ENCODE measurements at regions not wholly inside any gene's neighbourhood (a gene's known extent, or its start where the extent isn't known, plus 50 kb on each side); places are given as distances from the start of the nearest gene placed in this dataset.

DNA sequence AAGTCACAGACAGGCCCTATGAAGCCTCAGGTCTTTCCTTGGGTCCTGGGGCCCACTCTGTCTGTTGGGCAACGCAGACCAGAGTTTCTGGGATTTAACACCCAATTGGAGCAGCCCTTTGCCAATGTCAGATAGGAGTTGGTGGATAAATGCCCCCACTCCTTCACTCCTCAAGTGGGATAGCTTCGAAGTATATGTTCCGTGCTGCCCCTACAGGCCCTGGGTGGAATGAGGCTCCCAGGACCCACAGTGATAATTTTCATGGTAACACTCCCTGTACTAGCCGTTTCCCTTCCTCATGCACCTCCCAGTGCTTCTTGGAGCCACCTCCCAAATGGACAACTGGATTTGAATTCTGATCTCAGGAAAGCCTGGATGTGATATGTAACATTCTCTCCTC, 145.4 kb downstream of the FOXA2 start:
- Histone ChIP-seq H3K4me1 (ENCODE audit: control insufficient read depth, insufficient read depth, low read length) (no peaks in the 10 kb centered on the region), H3K9me3 (ENCODE audit: control insufficient read depth, low read length) (no peaks in the 10 kb centered on the region), H3K27ac (ENCODE audit: insufficient read depth, low read depth, low read length, poor library complexity, severe bottlenecking) (no peak overlapping the region), H3K4me3 (ENCODE audit: insufficient read depth, low read depth, low read length) (no peak overlapping the region), H3K36me3 (ENCODE audit: control insufficient read depth, insufficient read depth, low read length) (no peaks in the 10 kb centered on the region), H3K27me3 (ENCODE audit: control insufficient read depth, insufficient read depth, low read length, poor library complexity, severe bottlenecking) (peaks cover 65% of the 10 kb centered on the region)
- WGBS, 2 experiments = 77 to 82% methylated on average over 4 of the region's 4 CpGs

DNA sequence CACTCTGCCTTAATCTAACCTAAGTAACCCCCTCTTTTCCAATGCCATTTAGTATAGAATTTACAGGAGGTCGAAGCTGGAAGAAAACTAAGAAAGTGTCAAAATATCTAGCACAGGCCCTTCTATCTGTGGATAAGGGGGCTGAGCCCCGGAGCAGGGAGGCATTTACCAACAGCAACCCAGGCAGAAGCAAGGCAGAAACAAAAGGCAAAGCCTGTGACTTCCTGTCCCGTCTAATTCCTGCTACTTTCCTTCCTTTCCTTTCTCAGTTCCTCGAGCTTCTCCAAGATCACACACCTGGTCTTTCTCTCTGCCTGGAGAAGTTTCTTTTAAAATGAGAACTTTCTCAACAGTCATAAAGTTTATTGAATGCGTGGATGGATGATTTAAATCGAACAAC, 146.0 kb downstream of the FOXA2 start:
- no peaks in the 10 kb centered on the region for H3K4me1 ChIP-seq (ENCODE audit: control insufficient read depth, insufficient read depth, low read length)
- H3K27me3 ChIP-seq (ENCODE audit: control insufficient read depth, insufficient read depth, low read length, poor library complexity, severe bottlenecking) = peaks cover 71% of the 10 kb centered on the region
- no peaks in the 10 kb centered on the region for H3K9me3 ChIP-seq (ENCODE audit: control insufficient read depth, low read length)
- 46 to 66% methylated on average over 4 to 5 of the region's 6 CpGs for WGBS, 2 experiments
- no peak overlapping the region for H3K27ac ChIP-seq (ENCODE audit: insufficient read depth, low read depth, low read length, poor library complexity, severe bottlenecking)
- no peak overlapping the region for H3K4me3 ChIP-seq (ENCODE audit: insufficient read depth, low read depth, low read length)
- no peaks in the 10 kb centered on the region for H3K36me3 ChIP-seq (ENCODE audit: control insufficient read depth, insufficient read depth, low read length)

GRCh38 chr20:22437354-22437753, 147.0 kb downstream of the FOXA2 start:
- H3K4me3 ChIP-seq (ENCODE audit: insufficient read depth, low read depth, low read length) = no peak overlapping the region
- no peaks in the 10 kb centered on the region for H3K9me3 ChIP-seq (ENCODE audit: control insufficient read depth, low read length)
- no peaks in the 10 kb centered on the region for H3K4me1 ChIP-seq (ENCODE audit: control insufficient read depth, insufficient read depth, low read length)
- 100% methylated on average over 1 of the region's 1 CpG; no CpG with 5 or more reads in 1 of the 2 experiments for WGBS, 2 experiments
- H3K27me3 ChIP-seq (ENCODE audit: control insufficient read depth, insufficient read depth, low read length, poor library complexity, severe bottlenecking) = peaks cover 81% of the 10 kb centered on the region
- no peak overlapping the region for H3K27ac ChIP-seq (ENCODE audit: insufficient read depth, low read depth, low read length, poor library complexity, severe bottlenecking)
- no peaks in the 10 kb centered on the region for H3K36me3 ChIP-seq (ENCODE audit: control insufficient read depth, insufficient read depth, low read length)

- WGBS, 2 experiments = 86 to 87% methylated on average over 2 of the region's 2 CpGs
- H3K4me3 ChIP-seq (ENCODE audit: insufficient read depth, low read depth, low read length) = no peak overlapping the region
- peaks cover 99% of the 10 kb centered on the region for H3K27me3 ChIP-seq (ENCODE audit: control insufficient read depth, insufficient read depth, low read length, poor library complexity, severe bottlenecking)
- H3K27ac ChIP-seq (ENCODE audit: insufficient read depth, low read depth, low read length, poor library complexity, severe bottlenecking) = no peak overlapping the region
- H3K9me3 ChIP-seq (ENCODE audit: control insufficient read depth, low read length) = no peaks in the 10 kb centered on the region
- H3K36me3 ChIP-seq (ENCODE audit: control insufficient read depth, insufficient read depth, low read length) = no peaks in the 10 kb centered on the region
- peaks cover 25% of the 10 kb centered on the region for H3K4me1 ChIP-seq (ENCODE audit: control insufficient read depth, insufficient read depth, low read length)
Measured at GRCh38 chr20:22431419-22431818, 153.0 kb downstream of the FOXA2 start.

DNA sequence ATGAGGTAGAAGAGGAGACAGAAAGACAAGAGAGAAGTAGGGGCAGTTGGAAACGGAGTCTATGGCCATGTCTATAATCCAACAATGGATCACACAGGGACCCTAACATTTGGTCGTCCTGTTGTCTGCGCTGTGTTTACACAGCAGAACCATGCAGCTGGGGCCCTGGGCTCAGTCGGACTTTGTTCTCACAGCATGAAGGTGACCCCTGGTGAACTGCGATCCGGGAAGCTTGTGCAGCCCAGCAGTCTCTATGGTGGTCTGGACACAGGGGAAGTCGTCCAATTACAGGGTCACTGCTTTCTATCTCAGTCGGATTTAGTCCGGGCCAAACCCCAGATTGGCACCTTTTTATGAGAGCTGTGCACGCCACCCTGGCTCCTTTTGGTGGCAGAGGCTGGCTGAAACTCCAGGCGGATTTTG, 153.6 kb downstream of the FOXA2 start:
- peaks cover 99% of the 10 kb centered on the region for H3K27me3 ChIP-seq (ENCODE audit: control insufficient read depth, insufficient read depth, low read length, poor library complexity, severe bottlenecking)
- H3K36me3 ChIP-seq (ENCODE audit: control insufficient read depth, insufficient read depth, low read length) = no peaks in the 10 kb centered on the region
- no peak overlapping the region for H3K27ac ChIP-seq (ENCODE audit: insufficient read depth, low read depth, low read length, poor library complexity, severe bottlenecking)
- no peaks in the 10 kb centered on the region for H3K9me3 ChIP-seq (ENCODE audit: control insufficient read depth, low read length)
- peaks cover 25% of the 10 kb centered on the region for H3K4me1 ChIP-seq (ENCODE audit: control insufficient read depth, insufficient read depth, low read length)
- no peak overlapping the region for H3K4me3 ChIP-seq (ENCODE audit: insufficient read depth, low read depth, low read length)
- 29 to 33% methylated on average over 11 of the region's 11 CpGs for whole genome bisulfite sequencing, 2 experiments

DNA sequence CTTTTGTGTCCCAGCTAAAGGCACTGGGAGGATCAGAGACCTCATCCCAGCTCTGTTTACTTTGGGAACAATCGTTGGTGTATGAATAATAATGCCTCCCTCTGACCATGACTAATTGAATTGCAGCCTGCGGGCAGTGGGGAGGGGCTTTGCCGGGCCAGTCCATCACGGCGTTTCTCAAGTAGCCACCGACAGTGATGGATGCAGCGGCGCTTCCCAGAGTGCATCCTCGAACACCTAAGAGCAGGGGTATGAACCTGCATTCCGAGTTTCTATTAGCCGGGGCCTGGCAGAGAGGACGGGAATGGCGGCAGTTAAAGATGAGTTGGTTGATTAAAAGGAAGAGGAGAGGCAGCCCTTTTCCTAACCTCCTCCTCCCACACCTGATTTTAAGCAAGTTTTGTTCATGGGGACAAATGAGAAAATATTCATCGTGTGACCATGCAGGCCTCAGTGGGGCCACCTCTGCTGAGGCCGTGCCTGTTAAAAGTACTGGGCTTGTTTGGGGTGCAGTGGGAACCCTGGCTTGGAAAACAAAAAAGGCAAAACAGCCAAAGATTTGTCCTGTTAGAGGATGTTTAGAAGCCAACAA, 154.1 kb downstream of the FOXA2 start:
- no peak overlapping the region for H3K4me3 ChIP-seq (ENCODE audit: insufficient read depth, low read depth, low read length)

DNA sequence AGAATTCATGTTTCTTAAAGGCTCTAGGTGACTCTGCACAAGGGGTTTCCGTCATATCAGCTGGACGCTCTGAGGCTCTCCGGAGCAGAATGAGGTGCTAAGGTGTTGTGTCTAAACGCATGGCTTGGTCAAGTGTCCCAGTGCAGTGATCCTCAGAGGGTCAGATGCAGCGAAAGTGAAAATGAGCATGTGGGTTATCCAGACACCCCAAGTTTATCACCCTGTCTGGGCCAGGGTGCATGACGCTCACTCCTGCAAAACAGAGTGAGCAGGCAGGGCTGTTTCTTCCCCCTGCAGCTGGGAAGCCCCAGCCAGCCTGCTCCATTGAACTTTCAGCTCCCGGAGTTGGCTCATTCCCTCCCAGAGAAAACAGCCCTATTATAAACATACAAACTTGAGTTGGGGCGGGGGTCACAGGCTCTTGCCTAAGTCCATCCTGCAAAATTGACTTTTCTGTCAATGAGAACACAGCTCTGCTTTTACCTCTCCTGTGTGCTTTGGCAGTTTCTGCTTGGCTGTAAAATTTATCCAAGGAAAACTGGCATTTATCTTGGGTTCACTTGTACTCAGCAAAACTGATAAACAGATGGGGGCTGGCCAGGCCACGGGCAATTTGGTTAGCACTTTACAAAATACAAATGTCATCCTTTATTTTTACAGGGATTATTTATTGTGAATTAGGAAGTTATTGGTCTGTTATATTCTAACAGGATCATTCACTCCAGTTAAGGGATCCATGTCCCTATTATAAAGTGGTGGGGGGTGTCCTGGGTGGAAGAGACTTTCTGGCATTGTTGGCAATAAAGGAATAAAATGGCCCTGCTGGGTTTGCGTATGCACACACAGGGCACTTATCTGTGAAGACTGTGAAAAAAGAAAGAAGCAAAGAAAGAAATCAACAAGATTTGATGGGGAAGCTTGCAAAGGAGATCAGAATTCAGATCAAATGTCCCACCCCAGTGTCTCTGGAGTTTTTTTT, 154.9 kb downstream of the FOXA2 start:
- 56 to 62% methylated on average over 9 to 10 of the region's 10 CpGs for WGBS, 2 experiments
- H3K27ac ChIP-seq (ENCODE audit: insufficient read depth, low read depth, low read length, poor library complexity, severe bottlenecking) = no peak overlapping the region
- H3K9me3 ChIP-seq (ENCODE audit: control insufficient read depth, low read length) = no peaks in the 10 kb centered on the region
- H3K4me3 ChIP-seq (ENCODE audit: insufficient read depth, low read depth, low read length) = no peak overlapping the region
- H3K27me3 ChIP-seq (ENCODE audit: control insufficient read depth, insufficient read depth, low read length, poor library complexity, severe bottlenecking) = peaks cover 99% of the 10 kb centered on the region
- H3K4me1 ChIP-seq (ENCODE audit: control insufficient read depth, insufficient read depth, low read length) = peaks cover 25% of the 10 kb centered on the region
- no peaks in the 10 kb centered on the region for H3K36me3 ChIP-seq (ENCODE audit: control insufficient read depth, insufficient read depth, low read length)

More for the DNA sequence above, 154.1 kb downstream of the FOXA2 start:
- peaks cover 25% of the 10 kb centered on the region for H3K4me1 ChIP-seq (ENCODE audit: control insufficient read depth, insufficient read depth, low read length)
- H3K9me3 ChIP-seq (ENCODE audit: control insufficient read depth, low read length) = no peaks in the 10 kb centered on the region
- peaks cover 99% of the 10 kb centered on the region for H3K27me3 ChIP-seq (ENCODE audit: control insufficient read depth, insufficient read depth, low read length, poor library complexity, severe bottlenecking)
- 3 to 4% methylated on average over 15 of the region's 15 CpGs for WGBS, 2 experiments
- no peaks in the 10 kb centered on the region for H3K36me3 ChIP-seq (ENCODE audit: control insufficient read depth, insufficient read depth, low read length)
- no peak overlapping the region for H3K27ac ChIP-seq (ENCODE audit: insufficient read depth, low read depth, low read length, poor library complexity, severe bottlenecking)

DNA sequence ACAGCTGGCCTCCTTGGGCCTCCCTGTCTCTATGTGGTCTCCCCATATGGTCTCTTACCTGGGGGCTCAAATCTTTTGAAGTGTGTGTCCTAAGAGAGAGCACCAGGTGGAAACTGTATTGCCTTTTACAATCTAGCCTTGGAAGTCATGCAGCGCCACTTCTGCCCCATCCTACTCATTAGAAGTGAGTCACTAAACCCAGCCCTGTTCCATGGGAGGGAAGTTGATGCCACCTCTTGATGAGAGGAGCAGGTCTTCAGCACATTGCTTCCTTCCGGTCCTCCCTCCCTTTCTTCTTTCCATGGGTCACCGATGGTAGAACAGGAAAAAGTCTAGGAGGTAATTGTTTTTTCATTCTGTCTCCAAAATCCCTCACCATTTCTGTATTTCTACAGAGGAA, 156.3 kb downstream of the FOXA2 start:
- H3K4me3 ChIP-seq (ENCODE audit: insufficient read depth, low read depth, low read length) = no peak overlapping the region
- 88 to 93% methylated on average over 1 to 3 of the region's 3 CpGs for WGBS, 2 experiments
- no peaks in the 10 kb centered on the region for H3K36me3 ChIP-seq (ENCODE audit: control insufficient read depth, insufficient read depth, low read length)

GRCh38 chr20:22426772-22427171, 157.6 kb downstream of the FOXA2 start:
- Histone ChIP-seq H3K36me3 (ENCODE audit: control insufficient read depth, insufficient read depth, low read length) (no peaks in the 10 kb centered on the region), H3K9me3 (ENCODE audit: control insufficient read depth, low read length) (no peaks in the 10 kb centered on the region), H3K27me3 (ENCODE audit: control insufficient read depth, insufficient read depth, low read length, poor library complexity, severe bottlenecking) (peaks cover 97% of the 10 kb centered on the region), H3K4me1 (ENCODE audit: control insufficient read depth, insufficient read depth, low read length) (peaks cover 25% of the 10 kb centered on the region), H3K27ac (ENCODE audit: insufficient read depth, low read depth, low read length, poor library complexity, severe bottlenecking) (no peak overlapping the region), H3K4me3 (ENCODE audit: insufficient read depth, low read depth, low read length) (no peak overlapping the region)
- 86 to 95% methylated on average over 2 of the region's 2 CpGs for WGBS, 2 experiments

More for the DNA sequence above, 156.3 kb downstream of the FOXA2 start:
- Histone ChIP-seq H3K27ac (ENCODE audit: insufficient read depth, low read depth, low read length, poor library complexity, severe bottlenecking) (no peak overlapping the region), H3K9me3 (ENCODE audit: control insufficient read depth, low read length) (no peaks in the 10 kb centered on the region), H3K4me1 (ENCODE audit: control insufficient read depth, insufficient read depth, low read length) (peaks cover 25% of the 10 kb centered on the region), H3K27me3 (ENCODE audit: control insufficient read depth, insufficient read depth, low read length, poor library complexity, severe bottlenecking) (peaks cover 99% of the 10 kb centered on the region)

Measured in ectodermal cell (in vitro differentiated cells).